ENCODE measurements at regions not wholly inside any gene's neighbourhood (a gene's known extent, or its start where the extent isn't known, plus 50 kb on each side); places are given as distances from the start of the nearest gene placed in this dataset.
"Not testable (repeated sequence)": the region's sequence is repeated elsewhere in the genome, so short reads cannot be mapped to it uniquely, and the experiment has no call there.

GRCh38 chr12:9543341-9543740, 64.4 kb downstream of the KLRB1 start:
- H2AK5ac ChIP-seq (ENCODE audit: low read length); H3K27ac ChIP-seq (ENCODE audit: low read depth, low read length); H3K56ac ChIP-seq (ENCODE audit: low read length); H3K27me3 ChIP-seq (ENCODE audit: insufficient read depth, low read length, poor library complexity); H3K4ac ChIP-seq (ENCODE audit: low read depth, low read length); H3K4me3 ChIP-seq (ENCODE audit: low read length); H2BK15ac ChIP-seq (replicated peaks; ENCODE audit: low read depth); H2BK5ac ChIP-seq (ENCODE audit: low read length); H2BK120ac ChIP-seq (ENCODE audit: low read depth, low read length); H3K79me1 ChIP-seq (ENCODE audit: low read length); H4K5ac ChIP-seq (ENCODE audit: low read length); H3K79me2 ChIP-seq (ENCODE audit: control insufficient read depth, insufficient read depth, low read length); H3K9ac ChIP-seq (ENCODE audit: low read length); H3K4me1 ChIP-seq (ENCODE audit: control insufficient read depth, low read depth, low read length); H3K36me3 ChIP-seq (ENCODE audit: control insufficient read depth, insufficient read depth, low read length); DNase-seq; H4K8ac ChIP-seq (ENCODE audit: low read depth, low read length); H3K18ac ChIP-seq (ENCODE audit: low read length); H3K4me2 ChIP-seq (ENCODE audit: low read length); H3K23ac ChIP-seq (ENCODE audit: low read length): not testable (repeated sequence)
- no CpG with 5 or more reads among the region's 5 CpGs for WGBS (ENCODE audit: extremely low coverage, insufficient coverage, low lambda C conversion rate)

- not testable (repeated sequence) for DNase-seq; H2BK5ac ChIP-seq (ENCODE audit: low read length); H3K27ac ChIP-seq (ENCODE audit: low read depth, low read length); H4K5ac ChIP-seq (ENCODE audit: low read length); H2AK5ac ChIP-seq (ENCODE audit: low read length); H2BK15ac ChIP-seq (replicated peaks; ENCODE audit: low read depth); H3K23ac ChIP-seq (ENCODE audit: low read length); H3K4ac ChIP-seq (ENCODE audit: low read depth, low read length); H2BK120ac ChIP-seq (ENCODE audit: low read depth, low read length); H3K79me1 ChIP-seq (ENCODE audit: low read length); H3K79me2 ChIP-seq (ENCODE audit: control insufficient read depth, insufficient read depth, low read length); H3K18ac ChIP-seq (ENCODE audit: low read length); H3K56ac ChIP-seq (ENCODE audit: low read length); H3K4me3 ChIP-seq (ENCODE audit: low read length); H3K36me3 ChIP-seq (ENCODE audit: control insufficient read depth, insufficient read depth, low read length); H3K9ac ChIP-seq (ENCODE audit: low read length); H3K27me3 ChIP-seq (ENCODE audit: insufficient read depth, low read length, poor library complexity); H3K4me2 ChIP-seq (ENCODE audit: low read length); H4K8ac ChIP-seq (ENCODE audit: low read depth, low read length); H3K4me1 ChIP-seq (ENCODE audit: control insufficient read depth, low read depth, low read length)
- no CpG with 5 or more reads among the region's 3 CpGs for WGBS (ENCODE audit: extremely low coverage, insufficient coverage, low lambda C conversion rate)
Measured at GRCh38 chr12:9542827-9543226, 64.9 kb downstream of the KLRB1 start.

- not testable (repeated sequence) for H3K79me1 ChIP-seq (ENCODE audit: low read length); H3K27ac ChIP-seq (ENCODE audit: low read depth, low read length); H4K8ac ChIP-seq (ENCODE audit: low read depth, low read length); H3K27me3 ChIP-seq (ENCODE audit: insufficient read depth, low read length, poor library complexity); H3K4me2 ChIP-seq (ENCODE audit: low read length); H3K4me3 ChIP-seq (ENCODE audit: low read length); H2AK5ac ChIP-seq (ENCODE audit: low read length); H2BK5ac ChIP-seq (ENCODE audit: low read length); H3K4ac ChIP-seq (ENCODE audit: low read depth, low read length); DNase-seq; H3K9ac ChIP-seq (ENCODE audit: low read length); H3K79me2 ChIP-seq (ENCODE audit: control insufficient read depth, insufficient read depth, low read length); H4K5ac ChIP-seq (ENCODE audit: low read length); H2BK15ac ChIP-seq (replicated peaks; ENCODE audit: low read depth); H3K4me1 ChIP-seq (ENCODE audit: control insufficient read depth, low read depth, low read length); H3K23ac ChIP-seq (ENCODE audit: low read length); H2BK120ac ChIP-seq (ENCODE audit: low read depth, low read length); H3K56ac ChIP-seq (ENCODE audit: low read length); H3K18ac ChIP-seq (ENCODE audit: low read length); H3K36me3 ChIP-seq (ENCODE audit: control insufficient read depth, insufficient read depth, low read length)
- WGBS (ENCODE audit: extremely low coverage, insufficient coverage, low lambda C conversion rate): no CpG with 5 or more reads among the region's 1 CpG
Measured at GRCh38 chr12:9515925-9516324, 91.8 kb downstream of the KLRB1 start.

- H3K27ac ChIP-seq (ENCODE audit: low read depth, low read length); H3K4ac ChIP-seq (ENCODE audit: low read depth, low read length); DNase-seq; H3K79me1 ChIP-seq (ENCODE audit: low read length); H4K8ac ChIP-seq (ENCODE audit: low read depth, low read length); H2BK5ac ChIP-seq (ENCODE audit: low read length); H3K27me3 ChIP-seq (ENCODE audit: insufficient read depth, low read length, poor library complexity); H3K9ac ChIP-seq (ENCODE audit: low read length); H3K56ac ChIP-seq (ENCODE audit: low read length); H4K5ac ChIP-seq (ENCODE audit: low read length); H3K36me3 ChIP-seq (ENCODE audit: control insufficient read depth, insufficient read depth, low read length); H3K4me1 ChIP-seq (ENCODE audit: control insufficient read depth, low read depth, low read length); H2AK5ac ChIP-seq (ENCODE audit: low read length); H2BK120ac ChIP-seq (ENCODE audit: low read depth, low read length); H3K4me2 ChIP-seq (ENCODE audit: low read length); H3K79me2 ChIP-seq (ENCODE audit: control insufficient read depth, insufficient read depth, low read length); H2BK15ac ChIP-seq (replicated peaks; ENCODE audit: low read depth); H3K23ac ChIP-seq (ENCODE audit: low read length); H3K4me3 ChIP-seq (ENCODE audit: low read length); H3K18ac ChIP-seq (ENCODE audit: low read length): not testable (repeated sequence)
- WGBS (ENCODE audit: extremely low coverage, insufficient coverage, low lambda C conversion rate): no CpG with 5 or more reads among the region's 5 CpGs
Measured at GRCh38 chr12:9512695-9513094, 95.0 kb downstream of the KLRB1 start.

GRCh38 chr12:9510392-9511011, 97.2 kb downstream of the KLRB1 start:
- not testable (repeated sequence) for H2BK120ac ChIP-seq (ENCODE audit: low read depth, low read length); H3K27me3 ChIP-seq (ENCODE audit: insufficient read depth, low read length, poor library complexity); DNase-seq; H3K56ac ChIP-seq (ENCODE audit: low read length); H2BK15ac ChIP-seq (replicated peaks; ENCODE audit: low read depth); H3K4me1 ChIP-seq (ENCODE audit: control insufficient read depth, low read depth, low read length); H3K4ac ChIP-seq (ENCODE audit: low read depth, low read length); H2AK5ac ChIP-seq (ENCODE audit: low read length); H4K5ac ChIP-seq (ENCODE audit: low read length); H3K23ac ChIP-seq (ENCODE audit: low read length); H3K79me2 ChIP-seq (ENCODE audit: control insufficient read depth, insufficient read depth, low read length); H3K4me3 ChIP-seq (ENCODE audit: low read length); H4K8ac ChIP-seq (ENCODE audit: low read depth, low read length); H3K27ac ChIP-seq (ENCODE audit: low read depth, low read length); H3K9ac ChIP-seq (ENCODE audit: low read length); H3K36me3 ChIP-seq (ENCODE audit: control insufficient read depth, insufficient read depth, low read length); H3K79me1 ChIP-seq (ENCODE audit: low read length); H2BK5ac ChIP-seq (ENCODE audit: low read length); H3K18ac ChIP-seq (ENCODE audit: low read length); H3K4me2 ChIP-seq (ENCODE audit: low read length)
- WGBS (ENCODE audit: extremely low coverage, insufficient coverage, low lambda C conversion rate): no CpG with 5 or more reads among the region's 1 CpG

GRCh38 chr12:9509464-9510161, 98.1 kb downstream of the KLRB1 start:
- H4K8ac ChIP-seq (ENCODE audit: low read depth, low read length): no peak overlapping the region
- no peaks in the 10 kb centered on the region for H3K27me3 ChIP-seq (ENCODE audit: insufficient read depth, low read length, poor library complexity)
- no peaks in the 10 kb centered on the region for H3K79me1 ChIP-seq (ENCODE audit: low read length)
- no peak overlapping the region for H3K23ac ChIP-seq (ENCODE audit: low read length)
- H2BK120ac ChIP-seq (ENCODE audit: low read depth, low read length): no peak overlapping the region
- no peak overlapping the region for H3K4ac ChIP-seq (ENCODE audit: low read depth, low read length)
- H3K18ac ChIP-seq (ENCODE audit: low read length): no peak overlapping the region
- no peak for DNase-seq
- no peaks in the 10 kb centered on the region for H3K79me2 ChIP-seq (ENCODE audit: control insufficient read depth, insufficient read depth, low read length)
- H4K5ac ChIP-seq (ENCODE audit: low read length): no peak overlapping the region
- no peak overlapping the region for H2AK5ac ChIP-seq (ENCODE audit: low read length)
- H2BK5ac ChIP-seq (ENCODE audit: low read length): no peak overlapping the region
- no peak overlapping the region for H2BK15ac ChIP-seq (replicated peaks; ENCODE audit: low read depth)
- H3K4me3 ChIP-seq (ENCODE audit: low read length): no peak overlapping the region
- H3K27ac ChIP-seq (ENCODE audit: low read depth, low read length): no peak overlapping the region
- H3K36me3 ChIP-seq (ENCODE audit: control insufficient read depth, insufficient read depth, low read length): no peaks in the 10 kb centered on the region
- WGBS (ENCODE audit: extremely low coverage, insufficient coverage, low lambda C conversion rate): no CpG with 5 or more reads among the region's 3 CpGs
- no peak overlapping the region for H3K56ac ChIP-seq (ENCODE audit: low read length)
- H3K4me1 ChIP-seq (ENCODE audit: control insufficient read depth, low read depth, low read length): no peaks in the 10 kb centered on the region
- H3K9ac ChIP-seq (ENCODE audit: low read length): no peak overlapping the region
- no peak overlapping the region for H3K4me2 ChIP-seq (ENCODE audit: low read length)
